H1 (cell line): ENCODE measurements at regions not wholly inside any gene's neighbourhood (a gene's known extent, or its start where the extent isn't known, plus 50 kb on each side); places are given as distances from the start of the nearest gene placed in this dataset.

ENCODE experiments used
- CTCF ChIA-PET: fragments of 300-600 bp; sonication (Branson Sonifier 250); formaldehyde crosslinking; loops from one replicate; lab custom pipeline; 2021; ENCODE audit not compliant: partially characterized antibody; lab: Charles Lee
- POLR2A ChIA-PET: fragments of 300-600 bp; sonication (Branson Sonifier 250); formaldehyde crosslinking; loops from one replicate; lab custom pipeline; 2021; ENCODE audit warnings: inconsistent platforms; ENCODE audit not compliant: partially characterized antibody; lab: Charles Lee
- DNase-seq, 2 experiments: peaks; one replicate each; pipeline versions ENCODE4 v3.0.0 to v3.0.0-alpha.2; 2010 to 2022; ENCODE audit warnings: low spot score in 2 of 2, low read depth in 1 of 2, mixed read lengths in 1 of 2
- FAIRE-seq: peaks from 2 replicates; lab custom pipeline; 2011; peaks lifted over from hg19 to GRCh38; lab: Jason Lieb, UNC
- H2AFZ ChIP-seq: 2 replicates; pipeline ENCODE4 v1.8.1; 2012; ENCODE audit warnings: low read length, inconsistent platforms
- H2AK5ac ChIP-seq: 2 replicates; pipeline ENCODE4 v1.6.1; 2013; ENCODE audit warnings: low read depth, low read length
- H2BK120ac ChIP-seq: replicated peaks from 2 replicates; pipeline ENCODE3; 2013; ENCODE audit warnings: low read depth, low read length, inconsistent platforms
- H2BK12ac ChIP-seq: 2 replicates; pipeline ENCODE4 v1.6.1; 2013; ENCODE audit warnings: low read depth, low read length
- H2BK15ac ChIP-seq: 2 replicates; pipeline ENCODE4 v1.6.1; 2013; ENCODE audit warnings: low read length
- H2BK20ac ChIP-seq: 2 replicates; pipeline ENCODE4 v1.6.1; 2013; ENCODE audit warnings: low read length
- H2BK5ac ChIP-seq: 2 replicates; pipeline ENCODE4 v1.6.1; 2013; ENCODE audit warnings: low read depth, low read length
- H3K14ac ChIP-seq: 2 replicates; pipeline ENCODE4 v1.6.1; 2013; ENCODE audit warnings: inconsistent platforms; ENCODE audit not compliant: insufficient read length
- H3K18ac ChIP-seq: 2 replicates; pipeline ENCODE4 v1.6.1; 2013; ENCODE audit warnings: low read length; ENCODE audit errors: extremely low read depth
- H3K23ac ChIP-seq: 2 replicates; pipeline ENCODE4 v1.6.1; 2013; ENCODE audit warnings: inconsistent platforms; ENCODE audit not compliant: insufficient read length
- H3K23me2 ChIP-seq: 2 replicates; pipeline ENCODE4 v1.6.1; 2013; ENCODE audit warnings: low read depth, low read length
- H3K27ac ChIP-seq: 2 replicates; pipeline ENCODE4 v1.6.1; 2011; ENCODE audit warnings: low read depth, low read length, inconsistent platforms
- H3K27me3 ChIP-seq, 4 experiments: replicated peaks in 1 of 4; 1 replicate in 1 of 4; 2 replicates in 3 of 4; pipeline versions ENCODE4 v1.6.1 to v1.8.1; 2011 to 2013; ENCODE audit warnings: low read length in 3 of 4, mild to moderate bottlenecking in 3 of 4, inconsistent platforms in 2 of 4, mixed read lengths in 2 of 4, moderate library complexity in 1 of 4; ENCODE audit not compliant: control insufficient read depth in 3 of 4, insufficient read depth in 3 of 4; ENCODE audit errors: extremely low read depth in 1 of 4
- H3K36me3 ChIP-seq, 4 experiments: 2 replicates each; pipeline versions ENCODE4 v1.6.1 to v1.8.1; 2011 to 2013; ENCODE audit warnings: mild to moderate bottlenecking in 4 of 4, low read length in 3 of 4, moderate library complexity in 2 of 4, control low read depth in 1 of 4, inconsistent platforms in 1 of 4; ENCODE audit not compliant: insufficient read depth in 4 of 4, control insufficient read depth in 2 of 4
- H3K4ac ChIP-seq: replicated peaks from 2 replicates; pipeline ENCODE3; 2013; ENCODE audit warnings: low read length, low read depth, mixed read lengths, inconsistent platforms; ENCODE audit not compliant: insufficient read length
- H3K4me1 ChIP-seq, 4 experiments: replicated peaks in 1 of 4; 1 replicate in 1 of 4; 2 replicates in 3 of 4; pipeline versions ENCODE4 v1.6.1 to v1.8.1; 2011 to 2013; ENCODE audit warnings: low read length in 3 of 4, inconsistent platforms in 2 of 4, mixed read lengths in 1 of 4; ENCODE audit not compliant: insufficient read depth in 4 of 4, control insufficient read depth in 3 of 4
- H3K4me2 ChIP-seq, 2 experiments: 2 replicates each; pipeline versions ENCODE4 v1.6.1 to v1.8.1; 2011 to 2013; ENCODE audit warnings: low read depth in 2 of 2, low read length in 2 of 2, control low read depth in 1 of 2, inconsistent platforms in 1 of 2, mild to moderate bottlenecking in 1 of 2; ENCODE audit not compliant: insufficient read depth in 1 of 2
- H3K4me3 ChIP-seq, 4 experiments: fragments of 200-600, 300-600 bp in 1 of 4; sonication (generic), shearing (Covaris generic), sonication (Bioruptor Twin) in 1 of 4; 2 replicates each; pipeline versions ENCODE4 v1.5.1 to v1.8.1; 2011 to 2016; ENCODE audit warnings: low read length in 4 of 4, low read depth in 3 of 4, control low read depth in 2 of 4, inconsistent platforms in 2 of 4, mild to moderate bottlenecking in 2 of 4, mixed read lengths in 1 of 4, moderate library complexity in 1 of 4; ENCODE audit not compliant: insufficient read depth in 2 of 4; ENCODE audit errors: extremely low read depth in 1 of 4
- H3K56ac ChIP-seq: replicated peaks from 2 replicates; pipeline ENCODE3; 2013; ENCODE audit warnings: low read depth, mild to moderate bottlenecking, mixed read lengths, low read length, inconsistent platforms; ENCODE audit not compliant: insufficient read length
- H3K79me1 ChIP-seq: 2 replicates; pipeline ENCODE4 v1.6.1; 2013; ENCODE audit warnings: low read depth, low read length, control low read depth
- H3K79me2 ChIP-seq, 2 experiments: 2 replicates each; pipeline versions ENCODE4 v1.6.1 to v1.8.1; 2012 to 2013; ENCODE audit warnings: low read length in 2 of 2, mild to moderate bottlenecking in 2 of 2, inconsistent platforms in 1 of 2; ENCODE audit not compliant: insufficient read depth in 2 of 2, control insufficient read depth in 1 of 2
- H3K9ac ChIP-seq, 4 experiments: replicated peaks in 1 of 4; 1 replicate in 1 of 4; 2 replicates in 3 of 4; pipeline versions ENCODE4 v1.6.1 to v1.8.1; 2011 to 2013; ENCODE audit warnings: low read depth in 3 of 4, low read length in 3 of 4, control low read depth in 2 of 4, mild to moderate bottlenecking in 2 of 4, moderate library complexity in 2 of 4, inconsistent platforms in 1 of 4; ENCODE audit errors: extremely low read depth in 1 of 4
- H3K9me3 ChIP-seq, 2 experiments: 2 replicates each; pipeline versions ENCODE4 v1.6.1 to v1.8.1; 2012 to 2013; ENCODE audit warnings: mild to moderate bottlenecking in 2 of 2, moderate library complexity in 2 of 2, control low read depth in 1 of 2, inconsistent platforms in 1 of 2, low read depth in 1 of 2, low read length in 1 of 2, mixed read lengths in 1 of 2; ENCODE audit not compliant: insufficient read depth in 2 of 2
- H4K20me1 ChIP-seq, 2 experiments: replicated peaks in 1 of 2; 2 replicates each; pipeline versions ENCODE3 to v1.8.1; 2011 to 2013; ENCODE audit warnings: inconsistent platforms in 2 of 2, low read length in 2 of 2, mild to moderate bottlenecking in 1 of 2; ENCODE audit not compliant: insufficient read depth in 2 of 2, control insufficient read depth in 1 of 2
- H4K5ac ChIP-seq: 2 replicates; pipeline ENCODE4 v1.6.1; 2013; ENCODE audit warnings: low read length, low read depth, mixed read lengths, inconsistent platforms; ENCODE audit not compliant: insufficient read length
- H4K8ac ChIP-seq: 2 replicates; pipeline ENCODE4 v1.8.0; 2013; ENCODE audit warnings: mild to moderate bottlenecking, moderate library complexity, low read length, inconsistent platforms; ENCODE audit not compliant: insufficient read depth; ENCODE audit errors: extremely low read depth
- H4K91ac ChIP-seq: replicated peaks from 2 replicates; pipeline ENCODE3; 2013; ENCODE audit warnings: low read length, mixed read lengths, inconsistent platforms; ENCODE audit not compliant: insufficient read length
- JUND ChIP-seq: IDR thresholded peaks from 2 replicates; pipeline ENCODE4 v1.6.1; 2011; ENCODE audit warnings: mild to moderate bottlenecking, improper control_type of control experiment, low read length
- RAD21 ChIP-seq, 2 experiments: IDR thresholded peaks in 1 of 2; conservative IDR thresholded peaks in 1 of 2; 2 replicates each; pipeline ENCODE4 v1.6.1; 2011; ENCODE audit warnings: low read depth in 2 of 2, low read length in 2 of 2, improper control_type of control experiment in 1 of 2, inconsistent platforms in 1 of 2, mild to moderate bottlenecking in 1 of 2, moderate library complexity in 1 of 2
- SIN3A ChIP-seq, 2 experiments: IDR thresholded peaks in 1 of 2; conservative IDR thresholded peaks in 1 of 2; 2 replicates each; pipeline ENCODE4 v1.6.1; 2011 to 2012; ENCODE audit warnings: low read length in 2 of 2, improper control_type of control experiment in 1 of 2, low read depth in 1 of 2, mild to moderate bottlenecking in 1 of 2
- WGBS, 2 experiments: shearing (Covaris generic) in 1 of 2; methylation state at CpG; one replicate each; pipeline versions ENCODE4 v1.1.6 to v1.1.7; 2013 to 2015; ENCODE audit warnings: low lambda C conversion rate in 2 of 2, mixed read lengths in 2 of 2, inconsistent platforms in 1 of 2, low coverage in 1 of 2, missing lambda C conversion rate in 1 of 2; ENCODE audit not compliant: insufficient replicate concordance in 2 of 2, insufficient coverage in 1 of 2, insufficient read length in 1 of 2; ENCODE audit errors: extremely low coverage in 1 of 2, missing lambda C conversion rate in 1 of 2; 5-methylcytosine and 5-hydroxymethylcytosine counted together
- TF ChIP-seq, protein P1 (sequence below): IDR thresholded peaks from 2 replicates; pipeline ENCODE4 v1.6.1; 2012; ENCODE audit warnings: low read length, inconsistent platforms
- TF ChIP-seq, protein P2 (sequence below): IDR thresholded peaks from 2 replicates; pipeline ENCODE4 v1.6.1; 2011; ENCODE audit warnings: low read length, improper control_type of control experiment

GRCh38 chr19:28718909-28719308 is 494.0 kb downstream of the UQCRFS1 start:
- no peak overlapping the region for H2BK20ac ChIP-seq
- no peaks in the 10 kb centered on the region for H3K9me3 ChIP-seq
- H3K23me2 ChIP-seq, result no peaks in the 10 kb centered on the region
- H3K79me2 ChIP-seq, result peaks cover 0 to 3% of the 10 kb centered on the region in 2 experiments; a peak in 1 of 4 replicates
- no peak overlapping the region for H4K91ac ChIP-seq
- no peaks in the 10 kb centered on the region for H3K4me1 ChIP-seq
- H2BK15ac ChIP-seq, result no peak overlapping the region
- H2AFZ ChIP-seq, result no peak overlapping the region
- TF ChIP-seq SIN3A (conservative IDR thresholded peaks at IDR 0.05 in 1 of 2, IDR thresholded peaks at IDR 0.05 in 1 of 2; ENCODE audit: low read depth in 1 of 2, low read length in 2 of 2) (no peak), JUND (no peak), RAD21 (IDR thresholded peaks at IDR 0.05 in 1 of 2, conservative IDR thresholded peaks at IDR 0.05 in 1 of 2; ENCODE audit: low read depth in 2 of 2, low read length in 2 of 2) (no peak)
- TF ChIP-seq, protein P1, sequence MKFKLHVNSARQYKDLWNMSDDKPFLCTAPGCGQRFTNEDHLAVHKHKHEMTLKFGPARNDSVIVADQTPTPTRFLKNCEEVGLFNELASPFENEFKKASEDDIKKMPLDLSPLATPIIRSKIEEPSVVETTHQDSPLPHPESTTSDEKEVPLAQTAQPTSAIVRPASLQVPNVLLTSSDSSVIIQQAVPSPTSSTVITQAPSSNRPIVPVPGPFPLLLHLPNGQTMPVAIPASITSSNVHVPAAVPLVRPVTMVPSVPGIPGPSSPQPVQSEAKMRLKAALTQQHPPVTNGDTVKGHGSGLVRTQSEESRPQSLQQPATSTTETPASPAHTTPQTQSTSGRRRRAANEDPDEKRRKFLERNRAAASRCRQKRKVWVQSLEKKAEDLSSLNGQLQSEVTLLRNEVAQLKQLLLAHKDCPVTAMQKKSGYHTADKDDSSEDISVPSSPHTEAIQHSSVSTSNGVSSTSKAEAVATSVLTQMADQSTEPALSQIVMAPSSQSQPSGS, result no peak
- TF ChIP-seq, protein P2, sequence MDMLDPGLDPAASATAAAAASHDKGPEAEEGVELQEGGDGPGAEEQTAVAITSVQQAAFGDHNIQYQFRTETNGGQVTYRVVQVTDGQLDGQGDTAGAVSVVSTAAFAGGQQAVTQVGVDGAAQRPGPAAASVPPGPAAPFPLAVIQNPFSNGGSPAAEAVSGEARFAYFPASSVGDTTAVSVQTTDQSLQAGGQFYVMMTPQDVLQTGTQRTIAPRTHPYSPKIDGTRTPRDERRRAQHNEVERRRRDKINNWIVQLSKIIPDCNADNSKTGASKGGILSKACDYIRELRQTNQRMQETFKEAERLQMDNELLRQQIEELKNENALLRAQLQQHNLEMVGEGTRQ, result no peak
- no peak for FAIRE-seq
- no peak for DNase-seq
- no peak overlapping the region for H3K18ac ChIP-seq
- H3K36me3 ChIP-seq, result peaks cover 0 to 22% (median 11%) of the 10 kb centered on the region in 4 experiments; a peak in 5 of 8 replicates
- H3K56ac ChIP-seq, result no peak overlapping the region
- H3K9ac ChIP-seq, result no peak overlapping the region
- no peak overlapping the region for H3K14ac ChIP-seq
- no peak overlapping the region for H3K27ac ChIP-seq
- H2BK5ac ChIP-seq, result no peak overlapping the region
- H3K27me3 ChIP-seq, result no peaks in the 10 kb centered on the region
- CTCF ChIA-PET, result interaction anchor here (1.2 to 1.6 kb wide), 2 partner anchors 14 to 15 kb away, joined by 3 to 4 read pairs; no protein-coding TSS in a partner anchor
- H3K79me1 ChIP-seq, result 0 out of 2 replicates have a peak, but pooled peaks cover 2% of the 10 kb centered on the region
- no peak overlapping the region for H2AK5ac ChIP-seq
- no peak overlapping the region for H4K5ac ChIP-seq
- H3K4ac ChIP-seq, result no peak overlapping the region
- H3K4me2 ChIP-seq, result no peak overlapping the region
- 92% methylated on average over 3 of the region's 3 CpGs; no CpG with 5 or more reads in 1 of the 2 experiments for WGBS, 2 experiments
- no peak overlapping the region for H3K4me3 ChIP-seq
- no peak overlapping the region for H2BK12ac ChIP-seq
- H3K23ac ChIP-seq, result no peak overlapping the region
- no peaks in the 10 kb centered on the region for H4K20me1 ChIP-seq
- POLR2A ChIA-PET, result interaction anchor here (0.9 kb wide), 1 partner anchor 8 kb away, joined by 3 read pairs; no protein-coding TSS in a partner anchor
- no peak overlapping the region for H4K8ac ChIP-seq
- no peak overlapping the region for H2BK120ac ChIP-seq
